A549 (cell line): ENCODE measurements at regions not wholly inside any gene's neighbourhood (a gene's known extent, or its start where the extent isn't known, plus 50 kb on each side); places are given as distances from the start of the nearest gene placed in this dataset.

Experiments
- ATAC-seq, 2 experiments: fragments of 200-7000 bp in 1 of 2; fragments of >200 bp in 1 of 2; cut with Nextera tagmentation in 1 of 2; cut with Tn5 transposase in 1 of 2; 3 replicates each; pipeline versions ENCODE4 v1.8.0 to v1.9.1; 2018 to 2020; ENCODE audit warnings: mild to moderate bottlenecking in 1 of 2, moderate library complexity in 1 of 2
- CTCF ChIA-PET: fragments of 300-600 bp; sonication (Branson Sonifier 250); formaldehyde crosslinking; extraction: SDS; loops from one replicate; lab custom pipeline; 2021; ENCODE audit warnings: antibody characterized with exemption, inconsistent platforms; lab: Yijun Ruan, JAX
- POLR2A ChIA-PET: fragments of 350-600 bp; formaldehyde crosslinking; extraction: SDS; loops from one replicate; lab custom pipeline; 2021; ENCODE audit warnings: antibody characterized with exemption, inconsistent platforms; lab: Yijun Ruan, JAX
- DNase-seq, 2 experiments: peaks; one replicate each; pipeline versions ENCODE4 v3.0.0 to v3.0.0-alpha.2; 2011 to 2016; ENCODE audit warnings: low read depth in 1 of 2, low spot score in 1 of 2
- FAIRE-seq: peaks from 2 replicates; lab custom pipeline; 2011; peaks lifted over from hg19 to GRCh38; lab: Jason Lieb, UNC
- H3K27ac ChIP-seq, 2 experiments: fragments of >200 bp; sonication (Bioruptor Twin); formaldehyde crosslinking; 3 replicates each; pipeline ENCODE4 v1.5.1; 2016 to 2017
- H3K4me1 ChIP-seq: fragments of >200 bp; sonication (Bioruptor Twin); formaldehyde crosslinking; 3 replicates; pipeline ENCODE4 v1.6.1; 2016
- H3K4me2 ChIP-seq: fragments of >200 bp; sonication (Bioruptor Twin); formaldehyde crosslinking; 3 replicates; pipeline ENCODE4 v1.6.1; 2016
- H3K4me3 ChIP-seq: fragments of >200 bp; sonication (Bioruptor Twin); formaldehyde crosslinking; 3 replicates; pipeline ENCODE4 v1.5.1; 2016
- H3K9me3 ChIP-seq: fragments of >200 bp; sonication (Bioruptor Twin); formaldehyde crosslinking; 3 replicates; pipeline ENCODE4 v1.6.1; 2016
- BHLHE40 ChIP-seq: IDR thresholded peaks from 2 replicates; pipeline ENCODE4 v1.6.1; 2012; ENCODE audit warnings: low read depth, low read length, inconsistent platforms
- CHD2 ChIP-seq: fragments of 150-350 bp; IDR thresholded peaks from 2 replicates; pipeline ENCODE4 v1.6.1; 2014; ENCODE audit warnings: low read length; ENCODE audit not compliant: partially characterized antibody
- FOSB ChIP-seq: fragments of 250-450 bp; sonication (Bioruptor Pico); IDR thresholded peaks from 2 replicates; pipeline ENCODE4 v1.5.0; 2020; ENCODE audit warnings: mild to moderate bottlenecking, moderate library complexity
- FOXS1 ChIP-seq: fragments of 250-450 bp; sonication (Bioruptor Pico); IDR thresholded peaks from 2 replicates; pipeline ENCODE4 v1.5.0; 2020; ENCODE audit warnings: mild to moderate bottlenecking, moderate library complexity
- HDAC2 ChIP-seq: fragments of 200-600 bp; sonication (generic); IDR thresholded peaks from 2 replicates; pipeline ENCODE4 v1.6.1; 2016
- HEYL ChIP-seq: fragments of 250-450 bp; sonication (Bioruptor Pico); IDR thresholded peaks from 2 replicates; pipeline ENCODE4 v1.8.0; 2021; ENCODE audit warnings: mild to moderate bottlenecking, moderate library complexity
- HOXB13 ChIP-seq: fragments of 250-450 bp; sonication (Bioruptor Pico); IDR thresholded peaks from 2 replicates; pipeline ENCODE4 v1.5.0; 2020; ENCODE audit warnings: low read depth, mild to moderate bottlenecking, moderate library complexity
- HOXB5 ChIP-seq: fragments of 250-450 bp; sonication (Bioruptor Pico); IDR thresholded peaks from 2 replicates; pipeline ENCODE4 v1.5.0; 2020; ENCODE audit warnings: mild to moderate bottlenecking, moderate library complexity
- KDM5A ChIP-seq: fragments of 200-600 bp; sonication (generic); IDR thresholded peaks from 2 replicates; pipeline ENCODE4 v1.6.1; 2016; ENCODE audit warnings: antibody characterized with exemption, mild to moderate bottlenecking
- MYC ChIP-seq: IDR thresholded peaks from 2 replicates; pipeline ENCODE4 v1.6.1; 2012; ENCODE audit warnings: mild to moderate bottlenecking, inconsistent platforms, low read length, improper control_type of control experiment, borderline replicate concordance
- NPAS2 ChIP-seq: fragments of 250-450 bp; sonication (Bioruptor Pico); IDR thresholded peaks from 2 replicates; pipeline ENCODE4 v1.8.0; 2022; ENCODE audit warnings: mild to moderate bottlenecking, moderate library complexity, borderline replicate concordance
- RAD21 ChIP-seq, 2 experiments: fragments of >200 bp in 1 of 2; sonication (Bioruptor Twin) in 1 of 2; formaldehyde crosslinking in 1 of 2; IDR thresholded peaks in 1 of 2; conservative IDR thresholded peaks in 1 of 2; 2 replicates in 1 of 2; 3 replicates in 1 of 2; pipeline ENCODE4 v1.6.1; 2012 to 2018; ENCODE audit warnings: inconsistent platforms in 1 of 2
- RCOR1 ChIP-seq: fragments of 150-350 bp; IDR thresholded peaks from 2 replicates; pipeline ENCODE4 v1.6.1; 2014; ENCODE audit warnings: antibody characterized with exemption, low read length, low read depth
- RFX5 ChIP-seq: fragments of 450-650 bp; IDR thresholded peaks from 2 replicates; pipeline ENCODE4 v1.7.1; 2014; ENCODE audit warnings: antibody characterized with exemption, mild to moderate bottlenecking, moderate library complexity
- RNF2 ChIP-seq: fragments of 200-600 bp; sonication (generic); IDR thresholded peaks from 2 replicates; pipeline ENCODE4 v1.6.1; 2016; ENCODE audit warnings: low read depth, mild to moderate bottlenecking, antibody characterized with exemption, moderate library complexity, borderline replicate concordance
- SMC3 ChIP-seq: fragments of >200 bp; sonication (Bioruptor Twin); formaldehyde crosslinking; IDR thresholded peaks from 3 replicates; pipeline ENCODE4 v1.6.1; 2018; ENCODE audit warnings: inconsistent platforms
- TFCP2L1 ChIP-seq: fragments of 250-450 bp; sonication (Bioruptor Pico); IDR thresholded peaks from 2 replicates; pipeline ENCODE4 v1.5.0; 2021; ENCODE audit warnings: mild to moderate bottlenecking
- TP53 ChIP-seq: fragments of 250-450 bp; sonication (Bioruptor Pico); IDR thresholded peaks from 2 replicates; pipeline ENCODE4 v1.5.0; 2021; ENCODE audit warnings: mild to moderate bottlenecking, moderate library complexity
- ZFP36 ChIP-seq: fragments of 450-650 bp; IDR thresholded peaks from 2 replicates; pipeline ENCODE4 v1.6.1; 2014; ENCODE audit warnings: borderline replicate concordance; ENCODE audit not compliant: partially characterized antibody
- ZSCAN20 ChIP-seq: fragments of 250-450 bp; sonication (Bioruptor Pico); IDR thresholded peaks from 2 replicates; pipeline ENCODE4 v1.8.0; 2022; ENCODE audit warnings: mild to moderate bottlenecking, moderate library complexity
- WGBS: methylation state at CpG from one replicate; pipeline ENCODE4 v1.1.6; 2017; ENCODE audit errors: missing lambda C conversion rate; 5-methylcytosine and 5-hydroxymethylcytosine counted together
- TF ChIP-seq, protein P1 (sequence below): IDR thresholded peaks from 2 replicates; pipeline ENCODE4 v1.6.1; 2012
- TF ChIP-seq, protein P2 (sequence below): fragments of 450-650 bp; IDR thresholded peaks from 2 replicates; pipeline ENCODE4 v1.6.1; 2014; ENCODE audit warnings: antibody characterized with exemption
- TF ChIP-seq, protein P3 (sequence below): fragments of >200 bp; sonication (Bioruptor Twin); formaldehyde crosslinking; IDR thresholded peaks from 3 replicates; pipeline ENCODE4 v1.5.1; 2016
- TF ChIP-seq, protein P4 (sequence below): fragments of 200-600 bp; sonication (generic); IDR thresholded peaks from 2 replicates; pipeline ENCODE4 v1.6.1; 2016; ENCODE audit warnings: antibody characterized with exemption, mild to moderate bottlenecking, moderate library complexity
- TF ChIP-seq, protein P5 (sequence below): fragments of >200 bp; sonication (Bioruptor Twin); formaldehyde crosslinking; IDR thresholded peaks from 2 replicates; pipeline ENCODE4 v1.6.1; 2016

DNA sequence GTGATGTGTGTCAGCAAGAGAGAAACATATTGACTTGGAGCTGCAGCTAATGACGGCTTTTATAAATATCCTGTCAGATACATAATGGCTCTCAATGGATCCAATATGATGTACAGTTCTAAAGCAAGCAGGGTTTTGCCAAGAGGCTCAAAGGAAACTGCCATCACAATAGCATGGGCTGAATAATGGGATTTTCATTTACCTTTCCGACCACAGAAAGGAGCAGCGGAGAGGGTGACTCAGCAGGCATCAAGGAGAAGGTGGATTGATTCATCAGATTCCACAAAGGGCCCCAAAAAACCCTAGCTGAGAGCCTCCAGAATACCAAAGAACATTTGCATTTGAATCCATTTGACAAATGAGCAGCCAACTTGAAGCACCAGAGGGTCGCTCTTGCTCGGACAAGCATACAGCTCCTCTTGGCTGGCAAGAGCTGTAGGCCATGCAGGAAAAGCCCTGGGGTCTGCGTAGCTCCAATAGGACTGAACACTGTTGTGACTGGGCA is 355.7 kb upstream of the NOCT start:
- ATAC-seq: no peak
- Histone ChIP-seq H3K4me3 (no peak overlapping the region), H3K27ac (no peak overlapping the region), H3K4me1 (no peaks in the 10 kb centered on the region), H3K9me3 (no peaks in the 10 kb centered on the region)
- CTCF ChIA-PET: no interaction called here
- WGBS: 72% methylated on average over 6 of the region's 6 CpGs
- POLR2A ChIA-PET: no interaction called here
- no peak for DNase-seq
- TF ChIP-seq HEYL (CRISPR knock-in tag): no peak
- TF ChIP-seq, protein P1, sequence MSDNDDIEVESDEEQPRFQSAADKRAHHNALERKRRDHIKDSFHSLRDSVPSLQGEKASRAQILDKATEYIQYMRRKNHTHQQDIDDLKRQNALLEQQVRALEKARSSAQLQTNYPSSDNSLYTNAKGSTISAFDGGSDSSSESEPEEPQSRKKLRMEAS: no peak
- TF ChIP-seq FOSB (CRISPR knock-in tag): no peak
- TF ChIP-seq, protein P2, sequence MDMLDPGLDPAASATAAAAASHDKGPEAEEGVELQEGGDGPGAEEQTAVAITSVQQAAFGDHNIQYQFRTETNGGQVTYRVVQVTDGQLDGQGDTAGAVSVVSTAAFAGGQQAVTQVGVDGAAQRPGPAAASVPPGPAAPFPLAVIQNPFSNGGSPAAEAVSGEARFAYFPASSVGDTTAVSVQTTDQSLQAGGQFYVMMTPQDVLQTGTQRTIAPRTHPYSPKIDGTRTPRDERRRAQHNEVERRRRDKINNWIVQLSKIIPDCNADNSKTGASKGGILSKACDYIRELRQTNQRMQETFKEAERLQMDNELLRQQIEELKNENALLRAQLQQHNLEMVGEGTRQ: no peak
- no peak for TF ChIP-seq RFX5
- TF ChIP-seq CHD2: no peak
- TF ChIP-seq RCOR1: no peak
- no peak for TF ChIP-seq TFCP2L1 (CRISPR knock-in tag)
- no peak for TF ChIP-seq FOXS1 (CRISPR knock-in tag)
- TF ChIP-seq KDM5A: no peak
- no peak for TF ChIP-seq HDAC2
- TF ChIP-seq MYC: no peak
- no peak for TF ChIP-seq RNF2
- TF ChIP-seq, protein P3, sequence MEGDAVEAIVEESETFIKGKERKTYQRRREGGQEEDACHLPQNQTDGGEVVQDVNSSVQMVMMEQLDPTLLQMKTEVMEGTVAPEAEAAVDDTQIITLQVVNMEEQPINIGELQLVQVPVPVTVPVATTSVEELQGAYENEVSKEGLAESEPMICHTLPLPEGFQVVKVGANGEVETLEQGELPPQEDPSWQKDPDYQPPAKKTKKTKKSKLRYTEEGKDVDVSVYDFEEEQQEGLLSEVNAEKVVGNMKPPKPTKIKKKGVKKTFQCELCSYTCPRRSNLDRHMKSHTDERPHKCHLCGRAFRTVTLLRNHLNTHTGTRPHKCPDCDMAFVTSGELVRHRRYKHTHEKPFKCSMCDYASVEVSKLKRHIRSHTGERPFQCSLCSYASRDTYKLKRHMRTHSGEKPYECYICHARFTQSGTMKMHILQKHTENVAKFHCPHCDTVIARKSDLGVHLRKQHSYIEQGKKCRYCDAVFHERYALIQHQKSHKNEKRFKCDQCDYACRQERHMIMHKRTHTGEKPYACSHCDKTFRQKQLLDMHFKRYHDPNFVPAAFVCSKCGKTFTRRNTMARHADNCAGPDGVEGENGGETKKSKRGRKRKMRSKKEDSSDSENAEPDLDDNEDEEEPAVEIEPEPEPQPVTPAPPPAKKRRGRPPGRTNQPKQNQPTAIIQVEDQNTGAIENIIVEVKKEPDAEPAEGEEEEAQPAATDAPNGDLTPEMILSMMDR: no peak
- TF ChIP-seq BHLHE40: no peak
- no peak for TF ChIP-seq RAD21 (conservative IDR thresholded peaks at IDR 0.05 in 1 of 2, IDR thresholded peaks at IDR 0.05 in 1 of 2)
- no peak for TF ChIP-seq SMC3
- TF ChIP-seq HOXB5 (CRISPR knock-in tag): no peak
- TF ChIP-seq, all 56 proteins: peak for 0
- H3K4me2 ChIP-seq: no peak overlapping the region
- FAIRE-seq: no peak

DNA sequence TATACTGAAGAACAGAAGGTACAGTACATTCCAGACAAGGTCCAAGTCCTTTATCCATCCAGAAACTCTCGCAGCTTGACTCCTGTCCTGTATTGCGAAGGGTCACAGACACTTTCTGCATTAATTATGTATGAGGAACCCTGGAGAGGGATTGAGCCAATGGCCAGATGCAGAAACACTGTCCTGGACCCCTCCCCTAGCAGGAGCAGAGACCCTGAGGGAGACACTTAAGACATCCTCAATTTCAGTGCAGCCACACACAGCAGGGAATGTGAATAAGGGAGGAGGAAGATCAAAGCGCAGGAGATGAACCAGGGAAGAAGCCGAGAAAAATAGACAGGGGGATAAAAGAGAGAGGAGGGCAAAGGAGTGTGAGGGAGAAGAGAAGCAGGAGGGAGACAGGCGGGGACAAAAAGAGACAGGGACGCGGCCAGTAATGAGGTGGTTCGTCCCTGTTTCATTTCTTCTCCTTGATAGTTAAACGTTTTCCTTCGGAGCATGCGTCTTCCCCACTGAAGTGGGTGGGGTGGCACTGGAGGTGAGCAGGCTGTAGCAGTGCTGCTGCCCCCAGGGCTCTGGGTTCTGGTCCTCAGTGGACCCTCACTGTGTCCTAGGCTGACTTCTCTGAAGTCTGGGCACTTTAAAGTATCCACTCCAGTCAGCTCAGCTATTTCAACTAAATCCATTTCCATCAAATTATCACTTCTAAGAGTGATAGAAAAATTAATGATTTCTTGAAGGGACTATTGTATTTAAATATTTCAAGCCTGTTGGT is 356.4 kb upstream of the NOCT start:
- Histone ChIP-seq H3K4me3 (no peak overlapping the region), H3K4me2 (no peak overlapping the region), H3K4me1 (no peaks in the 10 kb centered on the region)
- no peak for TF ChIP-seq ZFP36
- TF ChIP-seq HOXB5 (CRISPR knock-in tag): no peak
- TF ChIP-seq HOXB13 (CRISPR knock-in tag): no peak
- TF ChIP-seq, protein P3: no peak
- TF ChIP-seq, protein P4, sequence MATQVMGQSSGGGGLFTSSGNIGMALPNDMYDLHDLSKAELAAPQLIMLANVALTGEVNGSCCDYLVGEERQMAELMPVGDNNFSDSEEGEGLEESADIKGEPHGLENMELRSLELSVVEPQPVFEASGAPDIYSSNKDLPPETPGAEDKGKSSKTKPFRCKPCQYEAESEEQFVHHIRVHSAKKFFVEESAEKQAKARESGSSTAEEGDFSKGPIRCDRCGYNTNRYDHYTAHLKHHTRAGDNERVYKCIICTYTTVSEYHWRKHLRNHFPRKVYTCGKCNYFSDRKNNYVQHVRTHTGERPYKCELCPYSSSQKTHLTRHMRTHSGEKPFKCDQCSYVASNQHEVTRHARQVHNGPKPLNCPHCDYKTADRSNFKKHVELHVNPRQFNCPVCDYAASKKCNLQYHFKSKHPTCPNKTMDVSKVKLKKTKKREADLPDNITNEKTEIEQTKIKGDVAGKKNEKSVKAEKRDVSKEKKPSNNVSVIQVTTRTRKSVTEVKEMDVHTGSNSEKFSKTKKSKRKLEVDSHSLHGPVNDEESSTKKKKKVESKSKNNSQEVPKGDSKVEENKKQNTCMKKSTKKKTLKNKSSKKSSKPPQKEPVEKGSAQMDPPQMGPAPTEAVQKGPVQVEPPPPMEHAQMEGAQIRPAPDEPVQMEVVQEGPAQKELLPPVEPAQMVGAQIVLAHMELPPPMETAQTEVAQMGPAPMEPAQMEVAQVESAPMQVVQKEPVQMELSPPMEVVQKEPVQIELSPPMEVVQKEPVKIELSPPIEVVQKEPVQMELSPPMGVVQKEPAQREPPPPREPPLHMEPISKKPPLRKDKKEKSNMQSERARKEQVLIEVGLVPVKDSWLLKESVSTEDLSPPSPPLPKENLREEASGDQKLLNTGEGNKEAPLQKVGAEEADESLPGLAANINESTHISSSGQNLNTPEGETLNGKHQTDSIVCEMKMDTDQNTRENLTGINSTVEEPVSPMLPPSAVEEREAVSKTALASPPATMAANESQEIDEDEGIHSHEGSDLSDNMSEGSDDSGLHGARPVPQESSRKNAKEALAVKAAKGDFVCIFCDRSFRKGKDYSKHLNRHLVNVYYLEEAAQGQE: no peak
- no peak for TF ChIP-seq NPAS2 (CRISPR knock-in tag)
- TF ChIP-seq ZSCAN20 (CRISPR knock-in tag): no peak
- TF ChIP-seq, protein P5, sequence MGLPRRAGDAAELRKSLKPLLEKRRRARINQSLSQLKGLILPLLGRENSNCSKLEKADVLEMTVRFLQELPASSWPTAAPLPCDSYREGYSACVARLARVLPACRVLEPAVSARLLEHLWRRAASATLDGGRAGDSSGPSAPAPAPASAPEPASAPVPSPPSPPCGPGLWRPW: no peak
- no peak for TF ChIP-seq TP53 (CRISPR knock-in tag)
- TF ChIP-seq, all 56 proteins: peak for 0
- DNase-seq (no peak), FAIRE-seq (no peak), ATAC-seq (no peak)
- 77% methylated on average over 10 of the region's 11 CpGs for WGBS
- no peak overlapping the region for H3K27ac ChIP-seq
- ChIA-PET CTCF (interaction anchor here (1.2 kb wide), 1 partner anchor 22 kb away, joined by 3 read pairs; no protein-coding TSS in a partner anchor), POLR2A (no interaction called here)
- no peaks in the 10 kb centered on the region for H3K9me3 ChIP-seq
